ENCODE measurements at regions not wholly inside any gene's neighbourhood (a gene's known extent, or its start where the extent isn't known, plus 50 kb on each side); places are given as distances from the start of the nearest gene placed in this dataset.

- TF ChIP-seq OSR1 (CRISPR knock-in tag; IDR thresholded peaks at IDR 0.05), result no peak
- no peak for TF ChIP-seq ISL1 (CRISPR knock-in tag; IDR thresholded peaks at IDR 0.05)
- no peak for TF ChIP-seq CREB5 (CRISPR knock-in tag; IDR thresholded peaks at IDR 0.05; ENCODE audit: low read depth)
- TF ChIP-seq, protein P1, sequence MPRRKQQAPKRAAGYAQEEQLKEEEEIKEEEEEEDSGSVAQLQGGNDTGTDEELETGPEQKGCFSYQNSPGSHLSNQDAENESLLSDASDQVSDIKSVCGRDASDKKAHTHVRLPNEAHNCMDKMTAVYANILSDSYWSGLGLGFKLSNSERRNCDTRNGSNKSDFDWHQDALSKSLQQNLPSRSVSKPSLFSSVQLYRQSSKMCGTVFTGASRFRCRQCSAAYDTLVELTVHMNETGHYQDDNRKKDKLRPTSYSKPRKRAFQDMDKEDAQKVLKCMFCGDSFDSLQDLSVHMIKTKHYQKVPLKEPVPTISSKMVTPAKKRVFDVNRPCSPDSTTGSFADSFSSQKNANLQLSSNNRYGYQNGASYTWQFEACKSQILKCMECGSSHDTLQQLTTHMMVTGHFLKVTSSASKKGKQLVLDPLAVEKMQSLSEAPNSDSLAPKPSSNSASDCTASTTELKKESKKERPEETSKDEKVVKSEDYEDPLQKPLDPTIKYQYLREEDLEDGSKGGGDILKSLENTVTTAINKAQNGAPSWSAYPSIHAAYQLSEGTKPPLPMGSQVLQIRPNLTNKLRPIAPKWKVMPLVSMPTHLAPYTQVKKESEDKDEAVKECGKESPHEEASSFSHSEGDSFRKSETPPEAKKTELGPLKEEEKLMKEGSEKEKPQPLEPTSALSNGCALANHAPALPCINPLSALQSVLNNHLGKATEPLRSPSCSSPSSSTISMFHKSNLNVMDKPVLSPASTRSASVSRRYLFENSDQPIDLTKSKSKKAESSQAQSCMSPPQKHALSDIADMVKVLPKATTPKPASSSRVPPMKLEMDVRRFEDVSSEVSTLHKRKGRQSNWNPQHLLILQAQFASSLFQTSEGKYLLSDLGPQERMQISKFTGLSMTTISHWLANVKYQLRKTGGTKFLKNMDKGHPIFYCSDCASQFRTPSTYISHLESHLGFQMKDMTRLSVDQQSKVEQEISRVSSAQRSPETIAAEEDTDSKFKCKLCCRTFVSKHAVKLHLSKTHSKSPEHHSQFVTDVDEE (CRISPR knock-in tag; IDR thresholded peaks at IDR 0.05), result no peak
- no peak for TF ChIP-seq ZNF70 (CRISPR knock-in tag; IDR thresholded peaks at IDR 0.05)
- no peak for TF ChIP-seq BACH2 (CRISPR knock-in tag; IDR thresholded peaks at IDR 0.05; ENCODE audit: borderline replicate concordance)
- no peak for TF ChIP-seq SNAI2 (CRISPR knock-in tag; IDR thresholded peaks at IDR 0.05)
- no peak for TF ChIP-seq ZFP30 (CRISPR knock-in tag; IDR thresholded peaks at IDR 0.05)
- TF ChIP-seq, protein P2, sequence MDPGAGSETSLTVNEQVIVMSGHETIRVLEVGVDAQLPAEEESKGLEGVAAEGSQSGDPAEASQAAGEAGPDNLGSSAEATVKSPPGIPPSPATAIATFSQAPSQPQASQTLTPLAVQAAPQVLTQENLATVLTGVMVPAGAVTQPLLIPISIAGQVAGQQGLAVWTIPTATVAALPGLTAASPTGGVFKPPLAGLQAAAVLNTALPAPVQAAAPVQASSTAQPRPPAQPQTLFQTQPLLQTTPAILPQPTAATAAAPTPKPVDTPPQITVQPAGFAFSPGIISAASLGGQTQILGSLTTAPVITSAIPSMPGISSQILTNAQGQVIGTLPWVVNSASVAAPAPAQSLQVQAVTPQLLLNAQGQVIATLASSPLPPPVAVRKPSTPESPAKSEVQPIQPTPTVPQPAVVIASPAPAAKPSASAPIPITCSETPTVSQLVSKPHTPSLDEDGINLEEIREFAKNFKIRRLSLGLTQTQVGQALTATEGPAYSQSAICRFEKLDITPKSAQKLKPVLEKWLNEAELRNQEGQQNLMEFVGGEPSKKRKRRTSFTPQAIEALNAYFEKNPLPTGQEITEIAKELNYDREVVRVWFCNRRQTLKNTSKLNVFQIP (CRISPR knock-in tag; IDR thresholded peaks at IDR 0.05; ENCODE audit: borderline replicate concordance, low read depth), result no peak
- TF ChIP-seq ESRRG (CRISPR knock-in tag; IDR thresholded peaks at IDR 0.05), result no peak
- no peak for TF ChIP-seq RARB (CRISPR knock-in tag; IDR thresholded peaks at IDR 0.05)
- ATAC-seq, result no peak
Observed at GRCh38 chr6:165205632-165206031, 103.8 kb downstream of the C6orf118 start.

- ATAC-seq, result no peak
- TF ChIP-seq ZFP30 (CRISPR knock-in tag; IDR thresholded peaks at IDR 0.05), result no peak
- TF ChIP-seq GLIS3 (CRISPR knock-in tag; IDR thresholded peaks at IDR 0.05), result no peak
- TF ChIP-seq ESRRG (CRISPR knock-in tag; IDR thresholded peaks at IDR 0.05), result no peak
- no peak for TF ChIP-seq PPARA (CRISPR knock-in tag; IDR thresholded peaks at IDR 0.05; ENCODE audit: borderline replicate concordance)
- TF ChIP-seq, protein P2 (CRISPR knock-in tag; IDR thresholded peaks at IDR 0.05; ENCODE audit: borderline replicate concordance, low read depth), result no peak
- no peak for TF ChIP-seq SNAI2 (CRISPR knock-in tag; IDR thresholded peaks at IDR 0.05)
- TF ChIP-seq TOX (CRISPR knock-in tag; IDR thresholded peaks at IDR 0.05; ENCODE audit: borderline replicate concordance), result no peak
- TF ChIP-seq ISL1 (CRISPR knock-in tag; IDR thresholded peaks at IDR 0.05), result no peak
- TF ChIP-seq ZFP3 (CRISPR knock-in tag; IDR thresholded peaks at IDR 0.05), result no peak
- no peak for TF ChIP-seq TCF4 (CRISPR knock-in tag; IDR thresholded peaks at IDR 0.05; ENCODE audit: borderline replicate concordance)
- TF ChIP-seq ARNTL (CRISPR knock-in tag; IDR thresholded peaks at IDR 0.05; ENCODE audit: borderline replicate concordance, low read depth), result no peak
- TF ChIP-seq ZNF70 (CRISPR knock-in tag; IDR thresholded peaks at IDR 0.05), result no peak
- no peak for TF ChIP-seq CSRNP3 (CRISPR knock-in tag; IDR thresholded peaks at IDR 0.05)
- TF ChIP-seq ZNF565 (CRISPR knock-in tag; conservative IDR thresholded peaks at IDR 0.05; ENCODE audit: low read depth), result no peak
- TF ChIP-seq ZC3H10 (CRISPR knock-in tag; IDR thresholded peaks at IDR 0.05), result no peak
Observed at GRCh38 chr6:165204807-165205545, 104.4 kb downstream of the C6orf118 start.

- ATAC-seq, result no peak
- TF ChIP-seq, protein P1 (CRISPR knock-in tag; IDR thresholded peaks at IDR 0.05), result no peak
- TF ChIP-seq PATZ1 (CRISPR knock-in tag; IDR thresholded peaks at IDR 0.05; ENCODE audit: borderline replicate concordance) (no peak), OSR1 (CRISPR knock-in tag; IDR thresholded peaks at IDR 0.05) (no peak), CSRNP3 (CRISPR knock-in tag; IDR thresholded peaks at IDR 0.05) (no peak), ZNF70 (CRISPR knock-in tag; IDR thresholded peaks at IDR 0.05) (no peak), GLIS3 (CRISPR knock-in tag; IDR thresholded peaks at IDR 0.05) (no peak), TCF4 (CRISPR knock-in tag; IDR thresholded peaks at IDR 0.05; ENCODE audit: borderline replicate concordance) (no peak)
Observed at GRCh38 chr6:165200178-165200577, 109.2 kb downstream of the C6orf118 start.

Data from SK-N-SH treated with all-trans-retinoic acid at 6 μM for 48 hours (cell line).